Peyer's patch (tissue), 4 donors: ENCODE measurements at regions not wholly inside any gene's neighbourhood (a gene's known extent, or its start where the extent isn't known, plus 50 kb on each side); places are given as distances from the start of the nearest gene placed in this dataset.

ENCODE experiments used
- CTCF ChIP-seq, 6 experiments: fragments of 450-650 bp in 4 of 6; fragments of 200-600 bp in 2 of 6; sonication (generic) in 1 of 6; IDR thresholded peaks; one replicate each; pipeline ENCODE4 v1.5.1; 2017 to 2019; ENCODE audit warnings: antibody characterized with exemption in 6 of 6, mild to moderate bottlenecking in 3 of 6, moderate library complexity in 1 of 6
- POLR2A ChIP-seq, 2 donors: fragments of 450-650 bp; IDR thresholded peaks; one replicate each; pipeline ENCODE4 v1.5.1; 2017; ENCODE audit warnings: antibody characterized with exemption in 2 of 2, mild to moderate bottlenecking in 2 of 2, moderate library complexity in 2 of 2

GRCh38 chr5:145295236-145295835 is 539.8 kb downstream of the PRELID2 start:
- TF ChIP-seq CTCF (IDR thresholded peaks at IDR 0.05) (no peak), POLR2A (IDR thresholded peaks at IDR 0.05) (no peak)
